Suprapubic skin (tissue), 4 donors: ENCODE measurements at regions not wholly inside any gene's neighbourhood (a gene's known extent, or its start where the extent isn't known, plus 50 kb on each side); places are given as distances from the start of the nearest gene placed in this dataset.
A peak's percentile ranks its signal among the peaks of the same experiment; 100 is the strongest.

Experiments
- DNase-seq, 2 donors: peaks; one replicate each; pipeline ENCODE4 v3.0.0-alpha.2; 2019; ENCODE audit warnings: low spot score in 2 of 2
- H3K27ac ChIP-seq: fragments of 200-600 bp; sonication (generic); one replicate; pipeline ENCODE4 v1.5.1; 2019
- H3K27me3 ChIP-seq: fragments of 200-600 bp; sonication (generic); one replicate; pipeline ENCODE4 v1.5.1; 2019
- H3K36me3 ChIP-seq: fragments of 200-600 bp; sonication (generic); one replicate; pipeline ENCODE4 v1.5.1; 2019
- H3K4me1 ChIP-seq: fragments of 200-600 bp; sonication (generic); one replicate; pipeline ENCODE4 v1.5.1; 2019
- H3K4me3 ChIP-seq: fragments of 200-600 bp; sonication (generic); one replicate; pipeline ENCODE4 v1.5.1; 2019; ENCODE audit warnings: mild to moderate bottlenecking
- H3K9me3 ChIP-seq: fragments of 200-600 bp; sonication (generic); one replicate; pipeline ENCODE4 v1.5.1; 2019
- CTCF ChIP-seq, 2 donors: fragments of 200-600 bp in 1 of 2; fragments of 450-650 bp in 1 of 2; sonication (generic) in 1 of 2; IDR thresholded peaks; one replicate each; pipeline ENCODE4 v1.5.1; 2016 to 2019; ENCODE audit warnings: antibody characterized with exemption in 2 of 2, mild to moderate bottlenecking in 1 of 2, moderate library complexity in 1 of 2
- EP300 ChIP-seq: sonication (generic); formaldehyde crosslinking; IDR thresholded peaks from one replicate; pipeline ENCODE4 v1.6.1; 2017; ENCODE audit warnings: antibody characterized with exemption
- POLR2A ChIP-seq, 2 donors: fragments of 450-650 bp; IDR thresholded peaks; one replicate each; pipeline ENCODE4 v1.6.1; 2017; ENCODE audit warnings: antibody characterized with exemption in 2 of 2, mild to moderate bottlenecking in 2 of 2, moderate library complexity in 2 of 2
- POLR2AphosphoS5 ChIP-seq, 3 donors: sonication (generic); formaldehyde crosslinking; IDR thresholded peaks; one replicate each; pipeline ENCODE4 v1.6.1; 2017; ENCODE audit warnings: antibody characterized with exemption in 3 of 3
- WGBS: methylation state at CpG from one replicate; pipeline ENCODE4 v1.1.5; 2018; 5-methylcytosine and 5-hydroxymethylcytosine counted together

- TF ChIP-seq EP300 (no peak), CTCF (IDR thresholded peaks at IDR 0.05) (no peak), POLR2AphosphoS5 (IDR thresholded peaks at IDR 0.05) (no peak), POLR2A (IDR thresholded peaks at IDR 0.05) (no peak)
- H3K27me3 ChIP-seq, result no peaks in the 10 kb centered on the region
- 52% methylated on average over 3 of the region's 3 CpGs for WGBS
- peak overlapping the region; percentile 55 for H3K27ac ChIP-seq
- H3K4me3 ChIP-seq, result no peak overlapping the region
- peaks cover 4% of the 10 kb centered on the region for H3K4me1 ChIP-seq
- H3K36me3 ChIP-seq, result no peaks in the 10 kb centered on the region
- DNase-seq, result no peak
- H3K9me3 ChIP-seq, result peaks cover 10% of the 10 kb centered on the region
Measured at GRCh38 chr15:56804938-56805337, 71.6 kb upstream of the ZNF280D start.

GRCh38 chr15:56804279-56804678 is 71.0 kb upstream of the ZNF280D start:
- H3K36me3 ChIP-seq, result no peaks in the 10 kb centered on the region
- no peak for DNase-seq
- TF ChIP-seq EP300 (no peak), CTCF (IDR thresholded peaks at IDR 0.05) (no peak), POLR2A (IDR thresholded peaks at IDR 0.05) (no peak), POLR2AphosphoS5 (IDR thresholded peaks at IDR 0.05) (no peak)
- H3K27me3 ChIP-seq, result no peaks in the 10 kb centered on the region
- peaks cover 4% of the 10 kb centered on the region for H3K4me1 ChIP-seq
- no peak overlapping the region for H3K4me3 ChIP-seq
- H3K27ac ChIP-seq, result no peak overlapping the region
- peaks cover 10% of the 10 kb centered on the region for H3K9me3 ChIP-seq
- 91% methylated on average over 3 of the region's 3 CpGs for WGBS

- H3K36me3 ChIP-seq, result no peaks in the 10 kb centered on the region
- no peak overlapping the region for H3K27ac ChIP-seq
- TF ChIP-seq POLR2AphosphoS5 (IDR thresholded peaks at IDR 0.05) (no peak), EP300 (no peak), CTCF (IDR thresholded peaks at IDR 0.05) (no peak), POLR2A (IDR thresholded peaks at IDR 0.05) (no peak)
- WGBS, result 84% methylated on average over 1 of the region's 1 CpG
- H3K4me1 ChIP-seq, result peaks cover 4% of the 10 kb centered on the region
- H3K4me3 ChIP-seq, result no peak overlapping the region
- DNase-seq, result no peak
- no peaks in the 10 kb centered on the region for H3K27me3 ChIP-seq
- H3K9me3 ChIP-seq, result no peaks in the 10 kb centered on the region
Measured at GRCh38 chr15:56802161-56802560, 68.9 kb upstream of the ZNF280D start.

GRCh38 chr15:56798639-56799038 is 65.3 kb upstream of the ZNF280D start:
- 61% methylated on average over 6 of the region's 6 CpGs for WGBS
- no peaks in the 10 kb centered on the region for H3K36me3 ChIP-seq
- no peak for DNase-seq
- H3K27me3 ChIP-seq, result no peaks in the 10 kb centered on the region
- no peak overlapping the region for H3K4me3 ChIP-seq
- no peaks in the 10 kb centered on the region for H3K9me3 ChIP-seq
- H3K27ac ChIP-seq, result no peak overlapping the region
- peaks cover 5% of the 10 kb centered on the region for H3K4me1 ChIP-seq
- TF ChIP-seq POLR2A (IDR thresholded peaks at IDR 0.05), result no peak

- Histone ChIP-seq H3K36me3 (no peaks in the 10 kb centered on the region), H3K27me3 (no peaks in the 10 kb centered on the region), H3K4me1 (peaks cover 5% of the 10 kb centered on the region), H3K9me3 (no peaks in the 10 kb centered on the region), H3K27ac (no peak overlapping the region), H3K4me3 (no peak overlapping the region)
- WGBS, result 7% methylated on average over 1 of the region's 1 CpG
- TF ChIP-seq POLR2AphosphoS5 (IDR thresholded peaks at IDR 0.05) (no peak), EP300 (no peak), POLR2A (IDR thresholded peaks at IDR 0.05) (no peak), CTCF (IDR thresholded peaks at IDR 0.05) (no peak)
- DNase-seq, result no peak
Measured at GRCh38 chr15:56797720-56798275, 64.5 kb upstream of the ZNF280D start.

- no peaks in the 10 kb centered on the region for H3K9me3 ChIP-seq
- no peak overlapping the region for H3K4me3 ChIP-seq
- no peaks in the 10 kb centered on the region for H3K27me3 ChIP-seq
- TF ChIP-seq POLR2AphosphoS5 (IDR thresholded peaks at IDR 0.05), result no peak
- H3K36me3 ChIP-seq, result no peaks in the 10 kb centered on the region
- peaks cover 5% of the 10 kb centered on the region for H3K4me1 ChIP-seq
- no peak overlapping the region for H3K27ac ChIP-seq
- DNase-seq, result peak in 1 of 2 donors; percentile 81
- WGBS, result 35% methylated on average over 4 of the region's 4 CpGs
Measured at GRCh38 chr15:56795502-56795901, 62.2 kb upstream of the ZNF280D start.
